ENCODE measurements at regions not wholly inside any gene's neighbourhood (a gene's known extent, or its start where the extent isn't known, plus 50 kb on each side); places are given as distances from the start of the nearest gene placed in this dataset.

DNA sequence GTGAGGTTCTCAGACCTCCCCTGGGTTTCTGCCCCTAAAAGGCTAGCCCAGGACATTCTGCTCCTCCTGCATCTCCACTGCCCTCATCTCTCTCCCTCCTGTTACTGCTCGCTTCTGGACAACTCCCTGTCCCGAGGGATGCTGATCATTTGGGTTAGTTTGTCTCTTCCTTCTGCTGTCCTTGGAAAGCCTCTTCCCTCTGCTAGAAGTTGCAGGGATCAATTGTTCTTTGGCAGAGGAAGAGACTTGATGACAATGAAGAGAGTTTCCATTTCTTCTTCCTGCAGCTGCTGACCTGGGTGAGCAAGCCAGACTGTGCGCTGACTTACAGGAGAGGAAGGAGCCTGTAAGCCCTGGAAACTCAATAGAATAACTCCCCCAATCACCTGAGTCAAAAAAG is 68.9 kb downstream of the RDH14 start:
- Histone ChIP-seq H3K9me3 (ENCODE audit: control insufficient read depth in 2 of 2, insufficient read depth in 1 of 2, low read length in 1 of 2) (no peaks in the 10 kb centered on the region), H3K27ac (ENCODE audit: low read depth in 1 of 2, low read length in 1 of 2) (no peak overlapping the region), H3K4me1 (ENCODE audit: control insufficient read depth in 2 of 2, insufficient read depth in 2 of 2, low read length in 2 of 2) (no peaks in the 10 kb centered on the region), H3K36me3 (ENCODE audit: control insufficient read depth in 2 of 2, insufficient read depth in 2 of 2, low read length in 1 of 2) (no peaks in the 10 kb centered on the region), H3K4me3 (ENCODE audit: low read length in 2 of 2) (no peak overlapping the region), H3K27me3 (ENCODE audit: control insufficient read depth in 2 of 2, insufficient read depth in 1 of 2, low read length in 1 of 2) (no peaks in the 10 kb centered on the region)
- WGBS: 92% methylated on average over 3 of the region's 3 CpGs
- DNase-seq (ENCODE audit: low read depth in 6 of 9, low spot score in 9 of 9): no peak

DNA sequence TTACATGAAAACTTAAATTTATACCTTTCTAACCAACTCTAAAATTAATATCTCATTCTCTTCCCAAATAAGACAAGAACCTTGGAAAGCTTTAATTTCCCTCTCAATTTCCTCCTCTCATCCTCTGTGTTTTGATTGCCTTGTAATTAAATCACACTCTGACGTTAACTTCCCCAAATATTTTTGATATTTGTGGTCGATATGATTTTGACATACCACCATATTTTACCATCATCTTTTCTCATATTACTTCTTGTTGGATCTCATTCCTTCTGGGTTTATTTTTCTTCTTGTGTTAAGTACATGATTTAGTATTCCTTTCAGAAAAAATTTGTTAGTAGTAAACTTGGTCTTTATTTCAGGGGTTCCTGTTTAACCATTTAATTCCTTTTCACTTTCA is 69.6 kb downstream of the RDH14 start:
- no peaks in the 10 kb centered on the region for H3K4me1 ChIP-seq (ENCODE audit: control insufficient read depth in 2 of 2, insufficient read depth in 2 of 2, low read length in 2 of 2)
- no peak overlapping the region for H3K4me3 ChIP-seq (ENCODE audit: low read length in 2 of 2)
- H3K9me3 ChIP-seq (ENCODE audit: control insufficient read depth in 2 of 2, insufficient read depth in 1 of 2, low read length in 1 of 2): no peaks in the 10 kb centered on the region
- WGBS: 80% methylated on average over 2 of the region's 2 CpGs
- H3K36me3 ChIP-seq (ENCODE audit: control insufficient read depth in 2 of 2, insufficient read depth in 2 of 2, low read length in 1 of 2): no peaks in the 10 kb centered on the region
- H3K27me3 ChIP-seq (ENCODE audit: control insufficient read depth in 2 of 2, insufficient read depth in 1 of 2, low read length in 1 of 2): no peaks in the 10 kb centered on the region
- no peak overlapping the region for H3K27ac ChIP-seq (ENCODE audit: low read depth in 1 of 2, low read length in 1 of 2)
- DNase-seq (ENCODE audit: low read depth in 6 of 9, low spot score in 9 of 9): no peak

DNA sequence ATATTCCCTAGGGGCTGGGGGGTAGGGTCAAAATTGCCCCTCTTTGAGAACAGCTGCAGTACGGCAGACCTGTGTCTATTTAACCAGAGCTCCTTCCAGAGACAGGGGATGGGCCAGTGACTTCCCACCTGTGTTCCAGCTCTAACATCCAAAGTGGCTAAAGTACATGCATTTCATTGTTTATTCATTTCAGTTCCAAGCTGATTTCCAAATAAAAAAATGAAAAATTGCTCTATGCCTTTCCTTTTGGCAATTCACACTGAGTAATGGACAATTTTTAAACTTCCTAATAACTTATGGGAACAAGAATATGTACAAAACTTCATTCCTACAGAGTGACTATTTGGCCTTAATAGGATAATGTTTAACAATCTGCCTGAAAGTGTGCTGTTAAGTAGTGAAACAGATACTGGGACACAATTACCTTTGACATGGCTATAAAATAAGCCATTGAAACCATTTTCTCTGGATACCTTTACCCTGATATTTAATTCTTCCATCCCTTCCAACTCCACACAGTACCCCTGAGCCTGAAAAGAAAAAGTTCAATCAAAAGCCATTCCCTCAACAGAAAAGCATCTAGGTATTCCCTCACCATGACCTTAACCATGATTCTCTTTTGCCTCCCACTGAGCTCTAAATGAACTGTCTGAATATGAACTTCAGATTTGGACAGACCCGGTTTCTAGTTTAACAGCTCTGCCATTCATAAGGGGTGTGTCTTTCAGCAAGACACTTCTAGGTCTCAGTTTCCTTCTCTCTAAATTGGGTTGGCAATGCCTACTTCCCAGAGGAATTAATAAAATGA is 73.1 kb downstream of the RDH14 start:
- Histone ChIP-seq H3K27me3 (ENCODE audit: control insufficient read depth in 2 of 2, insufficient read depth in 1 of 2, low read length in 1 of 2) (no peaks in the 10 kb centered on the region), H3K27ac (ENCODE audit: low read depth in 1 of 2, low read length in 1 of 2) (no peak overlapping the region), H3K4me1 (ENCODE audit: control insufficient read depth in 2 of 2, insufficient read depth in 2 of 2, low read length in 2 of 2) (no peaks in the 10 kb centered on the region), H3K4me3 (ENCODE audit: low read length in 2 of 2) (no peak overlapping the region), H3K9me3 (ENCODE audit: control insufficient read depth in 2 of 2, insufficient read depth in 1 of 2, low read length in 1 of 2) (no peaks in the 10 kb centered on the region), H3K36me3 (ENCODE audit: control insufficient read depth in 2 of 2, insufficient read depth in 2 of 2, low read length in 1 of 2) (no peaks in the 10 kb centered on the region)
- 94% methylated on average over 2 of the region's 2 CpGs for WGBS
- DNase-seq (ENCODE audit: low read depth in 6 of 9, low spot score in 9 of 9): no peak

DNA sequence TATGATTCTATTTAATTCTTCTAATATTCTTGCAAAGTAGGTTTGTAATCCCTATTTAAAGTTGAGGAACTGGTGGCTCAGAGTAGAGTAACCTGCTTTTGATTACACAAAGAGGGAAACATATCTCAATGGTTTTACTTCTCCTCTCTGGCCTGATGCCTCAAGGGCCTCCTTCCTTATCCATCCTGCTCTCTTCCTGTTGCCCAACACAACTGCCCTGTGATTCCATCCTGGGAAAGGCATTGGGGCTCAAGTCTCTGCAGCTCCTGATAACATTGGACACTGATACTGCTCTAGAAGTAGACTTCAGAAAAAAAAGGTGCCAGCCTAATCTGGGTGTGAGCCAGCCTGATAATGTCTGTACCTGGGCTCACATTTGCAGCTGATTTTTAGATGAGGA is 75.8 kb downstream of the RDH14 start:
- H3K27ac ChIP-seq (ENCODE audit: low read depth in 1 of 2, low read length in 1 of 2): no peak overlapping the region
- no peak for DNase-seq (ENCODE audit: low read depth in 6 of 9, low spot score in 9 of 9)
- no peaks in the 10 kb centered on the region for H3K4me1 ChIP-seq (ENCODE audit: control insufficient read depth in 2 of 2, insufficient read depth in 2 of 2, low read length in 2 of 2)
- H3K4me3 ChIP-seq (ENCODE audit: low read length in 2 of 2): no peak overlapping the region
- no peaks in the 10 kb centered on the region for H3K9me3 ChIP-seq (ENCODE audit: control insufficient read depth in 2 of 2, insufficient read depth in 1 of 2, low read length in 1 of 2)
- no peaks in the 10 kb centered on the region for H3K27me3 ChIP-seq (ENCODE audit: control insufficient read depth in 2 of 2, insufficient read depth in 1 of 2, low read length in 1 of 2)
- no peaks in the 10 kb centered on the region for H3K36me3 ChIP-seq (ENCODE audit: control insufficient read depth in 2 of 2, insufficient read depth in 2 of 2, low read length in 1 of 2)

DNA sequence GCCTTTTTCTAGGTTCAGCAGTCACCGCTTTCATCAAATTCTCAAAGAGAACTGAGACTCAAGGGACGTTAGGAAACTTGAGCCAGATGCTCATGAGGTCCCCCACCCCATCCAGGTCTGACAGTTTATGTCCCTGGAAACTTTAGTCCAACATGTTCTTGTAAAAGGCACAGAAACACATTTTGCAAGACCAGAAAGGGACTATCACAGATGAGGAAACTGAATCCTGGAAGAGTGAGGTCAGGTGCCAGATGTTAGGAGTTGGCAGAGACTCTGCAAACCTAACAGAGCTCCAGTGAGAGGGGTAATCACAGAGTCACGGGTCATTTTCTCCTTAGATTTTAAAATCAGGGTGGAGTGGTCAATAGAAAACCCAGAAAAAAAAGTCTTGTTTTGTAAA is 76.6 kb downstream of the RDH14 start:
- Histone ChIP-seq H3K36me3 (ENCODE audit: control insufficient read depth in 2 of 2, insufficient read depth in 2 of 2, low read length in 1 of 2) (no peaks in the 10 kb centered on the region), H3K9me3 (ENCODE audit: control insufficient read depth in 2 of 2, insufficient read depth in 1 of 2, low read length in 1 of 2) (no peaks in the 10 kb centered on the region), H3K4me1 (ENCODE audit: control insufficient read depth in 2 of 2, insufficient read depth in 2 of 2, low read length in 2 of 2) (no peaks in the 10 kb centered on the region), H3K4me3 (ENCODE audit: low read length in 2 of 2) (no peak overlapping the region), H3K27me3 (ENCODE audit: control insufficient read depth in 2 of 2, insufficient read depth in 1 of 2, low read length in 1 of 2) (no peaks in the 10 kb centered on the region), H3K27ac (ENCODE audit: low read depth in 1 of 2, low read length in 1 of 2) (no peak overlapping the region)
- DNase-seq (ENCODE audit: low read depth in 6 of 9, low spot score in 9 of 9): no peak
- 91% methylated on average over 3 of the region's 3 CpGs for WGBS

DNA sequence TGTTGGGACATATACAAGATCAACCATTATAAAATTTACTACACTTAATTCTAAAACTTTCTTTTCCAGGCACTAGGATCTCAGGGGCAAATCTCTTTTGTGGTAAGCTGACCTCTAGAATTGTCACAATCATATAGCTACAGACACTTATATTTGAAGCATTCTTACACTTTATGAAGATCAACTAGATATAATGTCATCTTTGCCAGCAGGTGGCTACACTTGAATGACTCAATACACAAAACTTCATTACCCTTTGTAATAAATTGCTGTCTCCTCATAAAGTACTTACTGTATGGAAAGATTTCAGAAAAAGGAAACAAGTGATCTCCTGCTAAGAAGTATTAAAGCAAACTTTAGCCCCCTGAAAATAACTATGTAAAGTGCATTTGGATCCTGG is 77.8 kb downstream of the RDH14 start:
- no peaks in the 10 kb centered on the region for H3K4me1 ChIP-seq (ENCODE audit: control insufficient read depth in 2 of 2, insufficient read depth in 2 of 2, low read length in 2 of 2)
- no peaks in the 10 kb centered on the region for H3K27me3 ChIP-seq (ENCODE audit: control insufficient read depth in 2 of 2, insufficient read depth in 1 of 2, low read length in 1 of 2)
- no peak overlapping the region for H3K4me3 ChIP-seq (ENCODE audit: low read length in 2 of 2)
- H3K36me3 ChIP-seq (ENCODE audit: control insufficient read depth in 2 of 2, insufficient read depth in 2 of 2, low read length in 1 of 2): no peaks in the 10 kb centered on the region
- H3K9me3 ChIP-seq (ENCODE audit: control insufficient read depth in 2 of 2, insufficient read depth in 1 of 2, low read length in 1 of 2): no peaks in the 10 kb centered on the region
- no peak for DNase-seq (ENCODE audit: low read depth in 6 of 9, low spot score in 9 of 9)
- H3K27ac ChIP-seq (ENCODE audit: low read depth in 1 of 2, low read length in 1 of 2): no peak overlapping the region

DNA sequence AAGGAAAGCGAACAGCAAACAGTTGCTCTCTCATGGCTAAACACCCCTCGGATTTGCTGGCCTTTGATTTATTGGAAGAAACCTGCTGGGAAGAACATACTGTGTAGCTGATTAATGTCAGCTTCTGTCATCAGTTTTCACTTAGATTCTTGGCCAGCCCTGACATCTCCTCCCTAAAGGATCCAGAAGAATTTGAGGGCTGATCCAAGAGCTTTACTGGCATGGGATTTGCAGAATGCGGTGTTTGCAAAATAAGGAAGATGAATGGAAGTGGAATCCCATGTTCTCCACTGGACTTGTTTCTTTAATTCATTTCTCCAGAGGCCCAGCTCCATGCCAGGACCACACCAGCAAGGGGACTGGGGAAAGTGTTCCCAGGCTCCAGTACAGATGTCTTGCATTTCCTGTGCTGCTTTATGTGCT is 80.5 kb downstream of the RDH14 start:
- no peak overlapping the region for H3K27ac ChIP-seq (ENCODE audit: low read depth in 1 of 2, low read length in 1 of 2)
- no peak overlapping the region for H3K4me3 ChIP-seq (ENCODE audit: low read length in 2 of 2)
- H3K27me3 ChIP-seq (ENCODE audit: control insufficient read depth in 2 of 2, insufficient read depth in 1 of 2, low read length in 1 of 2): no peaks in the 10 kb centered on the region
- WGBS: 88% methylated on average over 3 of the region's 3 CpGs
- H3K36me3 ChIP-seq (ENCODE audit: control insufficient read depth in 2 of 2, insufficient read depth in 2 of 2, low read length in 1 of 2): no peaks in the 10 kb centered on the region
- H3K9me3 ChIP-seq (ENCODE audit: control insufficient read depth in 2 of 2, insufficient read depth in 1 of 2, low read length in 1 of 2): no peaks in the 10 kb centered on the region
- DNase-seq (ENCODE audit: low read depth in 6 of 9, low spot score in 9 of 9): no peak
- H3K4me1 ChIP-seq (ENCODE audit: control insufficient read depth in 2 of 2, insufficient read depth in 2 of 2, low read length in 2 of 2): no peaks in the 10 kb centered on the region

DNA sequence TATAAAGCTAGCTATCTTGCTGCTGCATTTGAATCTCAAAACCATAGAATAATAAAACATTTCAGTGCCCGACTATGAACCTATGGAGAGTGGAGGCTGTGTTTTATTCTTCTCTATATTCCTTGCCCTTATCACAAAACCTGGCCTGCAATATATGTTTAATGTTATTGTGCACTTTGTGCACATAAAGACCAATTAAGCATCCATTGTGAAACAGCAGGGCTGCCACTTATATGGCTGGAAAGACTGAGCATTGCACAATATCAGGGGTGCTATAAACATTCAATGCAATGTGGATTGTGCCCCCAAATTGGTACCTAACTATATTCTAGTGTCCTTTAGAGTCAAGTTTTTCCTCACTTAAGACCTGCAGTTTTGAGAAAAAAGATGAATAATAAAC is 83.2 kb downstream of the RDH14 start:
- no peak overlapping the region for H3K4me3 ChIP-seq (ENCODE audit: low read length in 2 of 2)
- H3K27me3 ChIP-seq (ENCODE audit: control insufficient read depth in 2 of 2, insufficient read depth in 1 of 2, low read length in 1 of 2): no peaks in the 10 kb centered on the region
- no peaks in the 10 kb centered on the region for H3K9me3 ChIP-seq (ENCODE audit: control insufficient read depth in 2 of 2, insufficient read depth in 1 of 2, low read length in 1 of 2)
- WGBS: 98% methylated on average over 1 of the region's 1 CpG
- no peak for DNase-seq (ENCODE audit: low read depth in 6 of 9, low spot score in 9 of 9)
- H3K36me3 ChIP-seq (ENCODE audit: control insufficient read depth in 2 of 2, insufficient read depth in 2 of 2, low read length in 1 of 2): no peaks in the 10 kb centered on the region
- no peak overlapping the region for H3K27ac ChIP-seq (ENCODE audit: low read depth in 1 of 2, low read length in 1 of 2)
- H3K4me1 ChIP-seq (ENCODE audit: control insufficient read depth in 2 of 2, insufficient read depth in 2 of 2, low read length in 2 of 2): no peaks in the 10 kb centered on the region

DNA sequence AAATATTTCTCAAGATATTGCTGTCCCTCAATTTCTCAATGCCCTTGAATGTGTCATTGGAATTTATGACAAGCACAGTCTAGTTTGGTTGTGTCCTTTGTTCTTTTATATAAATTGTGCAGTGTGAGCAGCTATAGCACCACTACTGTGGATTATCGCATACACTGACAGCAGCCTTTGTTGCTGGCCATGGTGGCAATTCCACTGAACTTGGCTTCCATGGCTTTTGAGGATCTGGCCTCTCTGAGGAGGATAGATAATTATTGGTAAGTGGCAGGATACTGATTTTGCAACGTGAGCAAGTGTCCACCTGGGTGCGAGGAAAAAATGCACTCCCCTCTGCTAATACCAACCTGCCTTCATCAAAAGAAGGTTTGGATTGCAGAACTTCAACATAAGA is 84.0 kb downstream of the RDH14 start:
- Histone ChIP-seq H3K4me3 (ENCODE audit: low read length in 2 of 2) (no peak overlapping the region), H3K27me3 (ENCODE audit: control insufficient read depth in 2 of 2, insufficient read depth in 1 of 2, low read length in 1 of 2) (no peaks in the 10 kb centered on the region), H3K4me1 (ENCODE audit: control insufficient read depth in 2 of 2, insufficient read depth in 2 of 2, low read length in 2 of 2) (no peaks in the 10 kb centered on the region), H3K27ac (ENCODE audit: low read depth in 1 of 2, low read length in 1 of 2) (no peak overlapping the region), H3K36me3 (ENCODE audit: control insufficient read depth in 2 of 2, insufficient read depth in 2 of 2, low read length in 1 of 2) (no peaks in the 10 kb centered on the region), H3K9me3 (ENCODE audit: control insufficient read depth in 2 of 2, insufficient read depth in 1 of 2, low read length in 1 of 2) (no peaks in the 10 kb centered on the region)
- 96% methylated on average over 3 of the region's 3 CpGs for WGBS
- DNase-seq (ENCODE audit: low read depth in 6 of 9, low spot score in 9 of 9): no peak

All from thymus (tissue), 11 donors.